Liver (tissue), 8 donors: ENCODE measurements at regions not wholly inside any gene's neighbourhood (a gene's known extent, or its start where the extent isn't known, plus 50 kb on each side); places are given as distances from the start of the nearest gene placed in this dataset.

Experiments
- DNase-seq: peaks from one replicate; pipeline ENCODE4 v3.0.0-alpha.2; 2017; ENCODE audit warnings: low spot score
- H3K27ac ChIP-seq, 2 donors: one replicate each; pipeline ENCODE4 v1.7.0; 2013; ENCODE audit warnings: inconsistent platforms in 2 of 2, low read length in 2 of 2, control low read depth in 1 of 2, low read depth in 1 of 2, mild to moderate bottlenecking in 1 of 2
- H3K27me3 ChIP-seq, 4 donors: one replicate each; pipeline versions ENCODE4 v1.6.1 to v1.7.0; 2013; ENCODE audit warnings: low read length in 3 of 4, inconsistent platforms in 1 of 4, mild to moderate bottlenecking in 1 of 4, moderate library complexity in 1 of 4; ENCODE audit not compliant: control insufficient read depth in 4 of 4, insufficient read depth in 4 of 4
- H3K36me3 ChIP-seq, 4 donors: one replicate each; pipeline versions ENCODE4 v1.6.1 to v1.7.0; 2013; ENCODE audit warnings: low read length in 3 of 4, mild to moderate bottlenecking in 3 of 4, low read depth in 1 of 4, moderate library complexity in 1 of 4; ENCODE audit not compliant: control insufficient read depth in 4 of 4, insufficient read depth in 3 of 4
- H3K4me1 ChIP-seq, 4 donors: one replicate each; pipeline versions ENCODE4 v1.6.1 to v1.7.0; 2013; ENCODE audit warnings: low read length in 3 of 4, mild to moderate bottlenecking in 3 of 4, moderate library complexity in 1 of 4; ENCODE audit not compliant: control insufficient read depth in 4 of 4, insufficient read depth in 4 of 4
- H3K4me3 ChIP-seq, 3 donors: one replicate each; pipeline versions ENCODE4 v1.6.1 to v1.7.0; 2013; ENCODE audit warnings: low read length in 3 of 3, control low read depth in 1 of 3, low read depth in 1 of 3, mild to moderate bottlenecking in 1 of 3
- H3K9ac ChIP-seq, 2 donors: one replicate each; pipeline ENCODE4 v1.7.0; 2013; ENCODE audit warnings: low read length in 2 of 2, mild to moderate bottlenecking in 2 of 2, moderate library complexity in 2 of 2, control low read depth in 1 of 2, low read depth in 1 of 2
- H3K9me3 ChIP-seq, 4 donors: one replicate each; pipeline versions ENCODE4 v1.6.1 to v1.7.0; 2013; ENCODE audit warnings: low read length in 3 of 4; ENCODE audit not compliant: control insufficient read depth in 4 of 4
- CTCF ChIP-seq: fragments of 150-350 bp; IDR thresholded peaks from 2 replicates; pipeline ENCODE4 v1.5.1; 2017; ENCODE audit warnings: improper control_type of control experiment, low read depth, low read length; ENCODE audit not compliant: missing input control
- FOXA1 ChIP-seq: IDR thresholded peaks from 2 replicates; pipeline ENCODE4 v1.6.1; 2016; ENCODE audit warnings: antibody characterized with exemption
- GABPA ChIP-seq, 2 donors: IDR thresholded peaks in 1 of 2; conservative IDR thresholded peaks in 1 of 2; 2 replicates each; pipeline ENCODE4 v1.6.1; 2016; ENCODE audit warnings: antibody characterized with exemption in 2 of 2, mild to moderate bottlenecking in 1 of 2, moderate library complexity in 1 of 2
- HNF4G ChIP-seq: IDR thresholded peaks from 2 replicates; pipeline ENCODE4 v1.6.1; 2016; ENCODE audit warnings: antibody characterized with exemption
- JUND ChIP-seq, 2 donors: IDR thresholded peaks; 2 replicates each; pipeline ENCODE4 v1.6.1; 2016; ENCODE audit warnings: antibody characterized with exemption in 2 of 2
- NR2F2 ChIP-seq: IDR thresholded peaks from 2 replicates; pipeline ENCODE4 v1.6.1; 2016; ENCODE audit warnings: antibody characterized with exemption
- RAD21 ChIP-seq, 2 donors: IDR thresholded peaks; 2 replicates each; pipeline ENCODE4 v1.6.1; 2016; ENCODE audit warnings: antibody characterized with exemption in 2 of 2, mild to moderate bottlenecking in 2 of 2
- REST ChIP-seq: IDR thresholded peaks from 2 replicates; pipeline ENCODE4 v1.6.1; 2016; ENCODE audit warnings: antibody characterized with exemption, mild to moderate bottlenecking
- SP1 ChIP-seq: IDR thresholded peaks from 2 replicates; pipeline ENCODE4 v1.6.1; 2018; ENCODE audit warnings: antibody characterized with exemption, mild to moderate bottlenecking
- TAF1 ChIP-seq: conservative IDR thresholded peaks from 2 replicates; pipeline ENCODE4 v1.6.1; 2016; ENCODE audit warnings: antibody characterized with exemption, mild to moderate bottlenecking
- YY1 ChIP-seq: IDR thresholded peaks from 2 replicates; pipeline ENCODE4 v1.6.1; 2016; ENCODE audit warnings: antibody characterized with exemption, mild to moderate bottlenecking
- WGBS: extraction: QIAGEN DNeasy Blood & Tissue Kit; methylation state at CpG from one replicate; pipeline ENCODE4 v1.1.7; 2013; 5-methylcytosine and 5-hydroxymethylcytosine counted together
- TF ChIP-seq, protein P1 (sequence below): IDR thresholded peaks from 2 replicates; pipeline ENCODE4 v1.6.1; 2016; ENCODE audit warnings: antibody characterized with exemption
- TF ChIP-seq, protein P2 (sequence below): IDR thresholded peaks from 2 replicates; pipeline ENCODE4 v1.6.1; 2016; ENCODE audit warnings: antibody characterized with exemption
- TF ChIP-seq, protein P3 (sequence below): IDR thresholded peaks from 2 replicates; pipeline ENCODE4 v1.6.1; 2016; ENCODE audit warnings: antibody characterized with exemption
- donor health status: healthy.
- donor health status: healthy.
- donor health status: healthy.
- donor health status: healthy.
- donor health status: healthy.

GRCh38 chr4:117491516-117491915 is 406.1 kb upstream of the TRAM1L1 start:
- H3K27me3 ChIP-seq, result no peaks in the 10 kb centered on the region
- TF ChIP-seq, protein P1, sequence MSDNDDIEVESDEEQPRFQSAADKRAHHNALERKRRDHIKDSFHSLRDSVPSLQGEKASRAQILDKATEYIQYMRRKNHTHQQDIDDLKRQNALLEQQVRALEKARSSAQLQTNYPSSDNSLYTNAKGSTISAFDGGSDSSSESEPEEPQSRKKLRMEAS, result no peak
- no peak for TF ChIP-seq JUND (IDR thresholded peaks at IDR 0.05)
- no peak for TF ChIP-seq NR2F2
- no peak for TF ChIP-seq GABPA (IDR thresholded peaks at IDR 0.05 in 1 of 2, conservative IDR thresholded peaks at IDR 0.05 in 1 of 2)
- TF ChIP-seq, protein P2, sequence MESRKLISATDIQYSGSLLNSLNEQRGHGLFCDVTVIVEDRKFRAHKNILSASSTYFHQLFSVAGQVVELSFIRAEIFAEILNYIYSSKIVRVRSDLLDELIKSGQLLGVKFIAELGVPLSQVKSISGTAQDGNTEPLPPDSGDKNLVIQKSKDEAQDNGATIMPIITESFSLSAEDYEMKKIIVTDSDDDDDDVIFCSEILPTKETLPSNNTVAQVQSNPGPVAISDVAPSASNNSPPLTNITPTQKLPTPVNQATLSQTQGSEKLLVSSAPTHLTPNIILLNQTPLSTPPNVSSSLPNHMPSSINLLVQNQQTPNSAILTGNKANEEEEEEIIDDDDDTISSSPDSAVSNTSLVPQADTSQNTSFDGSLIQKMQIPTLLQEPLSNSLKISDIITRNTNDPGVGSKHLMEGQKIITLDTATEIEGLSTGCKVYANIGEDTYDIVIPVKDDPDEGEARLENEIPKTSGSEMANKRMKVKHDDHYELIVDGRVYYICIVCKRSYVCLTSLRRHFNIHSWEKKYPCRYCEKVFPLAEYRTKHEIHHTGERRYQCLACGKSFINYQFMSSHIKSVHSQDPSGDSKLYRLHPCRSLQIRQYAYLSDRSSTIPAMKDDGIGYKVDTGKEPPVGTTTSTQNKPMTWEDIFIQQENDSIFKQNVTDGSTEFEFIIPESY, result no peak
- no peaks in the 10 kb centered on the region for H3K4me1 ChIP-seq
- H3K36me3 ChIP-seq, result no peaks in the 10 kb centered on the region
- no peak overlapping the region for H3K9ac ChIP-seq
- no peaks in the 10 kb centered on the region for H3K9me3 ChIP-seq
- no peak overlapping the region for H3K4me3 ChIP-seq
- whole genome bisulfite sequencing, result 78% methylated on average over 3 of the region's 3 CpGs
- DNase-seq, result no peak
- H3K27ac ChIP-seq, result no peak overlapping the region

GRCh38 chr4:117495802-117496201 is 410.4 kb upstream of the TRAM1L1 start:
- no peak overlapping the region for H3K4me3 ChIP-seq
- H3K4me1 ChIP-seq, result no peaks in the 10 kb centered on the region
- 72% methylated on average over 1 of the region's 1 CpG for WGBS
- DNase-seq, result no peak
- TF ChIP-seq YY1, result no peak
- no peak for TF ChIP-seq SP1
- no peak for TF ChIP-seq REST
- TF ChIP-seq, protein P3, sequence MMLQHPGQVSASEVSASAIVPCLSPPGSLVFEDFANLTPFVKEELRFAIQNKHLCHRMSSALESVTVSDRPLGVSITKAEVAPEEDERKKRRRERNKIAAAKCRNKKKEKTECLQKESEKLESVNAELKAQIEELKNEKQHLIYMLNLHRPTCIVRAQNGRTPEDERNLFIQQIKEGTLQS, result no peak
- TF ChIP-seq FOXA1, result no peak
- no peak for TF ChIP-seq RAD21 (IDR thresholded peaks at IDR 0.05)
- TF ChIP-seq NR2F2, result no peak
- no peak for TF ChIP-seq TAF1
- no peak for TF ChIP-seq GABPA (IDR thresholded peaks at IDR 0.05 in 1 of 2, conservative IDR thresholded peaks at IDR 0.05 in 1 of 2)
- TF ChIP-seq, protein P2, result no peak
- no peak for TF ChIP-seq CTCF
- TF ChIP-seq HNF4G, result no peak
- no peak overlapping the region for H3K9ac ChIP-seq
- no peaks in the 10 kb centered on the region for H3K36me3 ChIP-seq
- no peaks in the 10 kb centered on the region for H3K27me3 ChIP-seq
- no peaks in the 10 kb centered on the region for H3K9me3 ChIP-seq
- no peak overlapping the region for H3K27ac ChIP-seq
